COLO668 (cell line): ENCODE measurements at regions not wholly inside any gene's neighbourhood (a gene's known extent, or its start where the extent isn't known, plus 50 kb on each side); places are given as distances from the start of the nearest gene placed in this dataset.

ENCODE experiments used
- DNase-seq: peaks from one replicate; lab custom pipeline; 2025; ENCODE audit not compliant: unreplicated experiment; lab: John Stamatoyannopoulos, UW

DNA sequence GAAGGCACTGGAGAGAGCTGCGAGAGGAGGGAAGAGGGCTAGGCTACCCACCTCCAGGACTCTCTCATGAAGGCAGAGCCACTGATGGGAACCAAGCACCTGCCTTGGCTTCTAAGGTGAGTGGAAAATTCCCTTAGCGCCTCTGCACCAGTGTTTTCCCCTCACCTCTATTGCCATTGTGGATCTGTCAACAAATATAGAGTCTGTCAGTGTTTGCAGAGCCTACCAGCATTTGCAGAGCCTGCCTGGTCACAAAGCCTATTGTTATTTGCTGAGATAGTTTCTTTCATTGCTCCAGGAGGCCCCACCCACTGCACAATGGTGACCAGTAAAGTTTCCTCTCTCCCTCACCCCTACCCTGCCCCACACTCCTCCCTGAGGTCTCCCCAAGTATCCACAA is 141.9 kb downstream of the MRPL14 start:
- DNase-seq, result peak; percentile 54

DNA sequence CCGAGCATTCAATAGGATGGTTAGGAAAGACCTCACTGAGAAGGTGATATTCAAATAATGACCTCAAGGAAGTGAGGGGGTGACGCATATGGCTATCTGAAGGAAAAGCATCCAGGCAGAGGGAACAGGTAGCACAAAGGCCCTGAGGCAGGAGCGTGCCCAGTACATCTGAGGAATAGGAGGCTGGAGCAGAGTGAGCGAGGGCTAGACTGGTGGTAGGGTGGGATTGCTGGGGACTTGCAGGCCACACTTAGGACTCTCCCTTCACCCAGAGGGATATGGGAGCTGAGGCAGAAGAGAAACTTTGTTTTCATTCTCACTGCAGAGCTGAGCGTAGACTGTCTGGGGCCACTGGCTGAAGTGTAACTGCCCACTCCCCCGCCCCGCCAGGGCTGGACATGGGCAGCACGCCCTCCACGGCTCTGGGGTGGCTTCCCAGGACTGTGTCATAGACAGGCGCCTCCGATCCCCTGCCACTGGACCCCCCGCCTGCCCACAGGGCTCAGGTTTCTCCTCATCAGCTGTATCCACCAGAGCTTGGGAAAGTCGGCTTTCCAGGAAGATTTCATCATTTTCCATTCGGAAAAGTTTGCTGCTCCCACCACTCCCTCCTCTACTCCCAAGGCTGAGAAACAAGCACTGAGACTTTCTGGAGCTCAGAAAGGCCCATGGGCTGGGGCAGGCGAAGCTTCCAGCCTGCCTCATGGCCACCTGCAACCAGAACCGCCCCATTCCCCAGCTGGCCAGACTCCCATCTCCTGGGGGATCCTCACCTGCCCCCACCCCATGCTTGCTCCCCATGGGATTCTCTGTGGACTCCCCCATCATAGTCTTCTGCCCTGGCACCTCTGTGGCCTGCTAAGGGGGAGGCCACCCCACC is 142.6 kb downstream of the MRPL14 start:
- no peak for DNase-seq

DNA sequence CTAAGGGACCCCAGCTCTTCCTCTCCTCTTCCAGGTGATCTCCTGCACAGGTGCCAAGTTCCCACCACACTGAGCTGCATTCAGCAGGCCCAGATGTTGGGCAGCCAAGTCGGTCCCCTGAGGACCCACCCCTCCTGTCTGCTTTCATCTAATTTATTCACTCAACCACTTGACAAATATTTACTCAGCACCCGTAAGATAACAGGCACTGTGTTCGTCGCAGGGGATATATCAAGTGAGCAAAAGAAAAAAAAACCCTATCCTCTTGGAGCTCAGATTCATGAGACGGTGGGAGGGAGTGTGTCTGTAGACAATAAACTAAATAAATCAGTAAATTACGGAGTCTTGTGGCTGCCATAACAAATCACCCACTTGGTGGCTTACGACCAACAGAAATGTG is 143.6 kb downstream of the MRPL14 start:
- peak; percentile 42 for DNase-seq

DNA sequence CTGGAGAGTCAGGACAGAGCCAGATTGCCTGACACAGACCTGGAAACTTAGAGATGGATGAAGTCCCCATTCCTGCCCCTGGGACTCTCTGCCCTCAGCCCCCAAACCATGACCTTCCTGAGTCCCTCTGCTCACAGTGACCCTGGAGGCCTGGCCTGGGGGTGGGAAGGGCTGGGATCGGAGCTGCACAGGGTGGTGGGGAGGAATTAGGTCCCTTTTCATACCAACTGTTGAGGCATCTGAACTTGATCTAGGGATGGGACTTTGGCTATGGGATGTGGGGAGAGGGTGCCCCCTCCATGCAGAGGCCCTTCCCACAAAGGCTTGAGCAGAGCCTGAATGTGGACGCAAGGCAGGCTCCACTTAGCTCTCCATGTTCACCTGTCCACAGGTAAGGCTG is 144.1 kb downstream of the MRPL14 start:
- DNase-seq, result no peak

DNA sequence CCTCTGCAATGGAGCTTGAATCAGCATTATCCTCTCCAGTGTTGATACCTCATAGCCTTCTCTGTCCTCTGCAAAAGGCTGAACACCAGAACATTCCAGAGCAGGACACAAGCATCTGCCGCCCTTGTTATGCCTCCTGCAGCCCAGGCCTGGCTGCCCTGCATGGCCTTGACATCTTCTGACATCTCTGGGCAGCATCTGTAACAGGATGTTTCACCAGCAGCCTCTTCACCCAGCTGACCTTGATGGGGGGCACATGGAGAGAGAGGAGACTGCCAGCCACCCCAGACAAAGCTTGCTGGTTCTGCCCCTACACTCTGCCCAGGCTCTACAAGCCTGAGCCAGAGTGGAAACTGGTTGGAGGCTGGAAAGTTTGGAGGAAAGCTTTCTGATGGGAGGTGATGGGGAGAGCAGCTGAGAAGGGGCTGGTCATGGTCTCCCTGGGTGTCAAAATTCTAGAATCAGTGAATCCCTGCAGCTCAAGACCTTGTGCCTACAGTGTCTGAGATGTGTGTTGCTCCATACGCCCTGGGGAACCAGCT is 145.1 kb downstream of the MRPL14 start:
- DNase-seq, result no peak

DNA sequence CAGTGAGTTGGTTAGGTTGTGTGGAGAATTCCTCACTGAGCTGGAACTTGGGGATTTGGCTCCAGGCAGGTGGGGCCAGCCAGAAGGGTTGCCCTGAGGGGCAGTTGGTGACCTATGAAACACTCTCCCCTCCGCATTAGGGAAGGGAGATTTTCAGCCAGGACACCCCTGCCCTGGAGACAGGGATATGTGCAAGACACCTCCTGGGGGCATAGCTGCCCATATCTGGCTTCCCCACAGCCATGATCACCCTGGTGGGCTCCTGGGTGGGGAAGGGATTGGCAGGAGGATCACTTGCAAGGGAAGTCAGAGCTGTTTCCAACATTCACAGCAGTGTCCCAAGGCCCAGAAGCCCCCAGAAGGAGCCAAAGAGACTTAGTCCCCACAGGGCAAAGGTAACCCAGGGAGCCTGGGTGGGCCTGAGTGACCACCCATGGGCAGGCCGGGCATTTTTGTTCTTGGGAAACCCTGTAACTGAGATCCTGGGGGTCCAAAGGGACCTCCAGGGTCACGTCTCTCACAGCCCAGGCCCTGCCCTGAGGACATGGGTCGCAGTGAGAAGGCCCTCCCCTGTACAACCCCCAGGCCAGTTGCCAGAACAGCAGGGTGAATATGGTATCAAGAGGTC is 145.8 kb downstream of the MRPL14 start:
- no peak for DNase-seq

DNA sequence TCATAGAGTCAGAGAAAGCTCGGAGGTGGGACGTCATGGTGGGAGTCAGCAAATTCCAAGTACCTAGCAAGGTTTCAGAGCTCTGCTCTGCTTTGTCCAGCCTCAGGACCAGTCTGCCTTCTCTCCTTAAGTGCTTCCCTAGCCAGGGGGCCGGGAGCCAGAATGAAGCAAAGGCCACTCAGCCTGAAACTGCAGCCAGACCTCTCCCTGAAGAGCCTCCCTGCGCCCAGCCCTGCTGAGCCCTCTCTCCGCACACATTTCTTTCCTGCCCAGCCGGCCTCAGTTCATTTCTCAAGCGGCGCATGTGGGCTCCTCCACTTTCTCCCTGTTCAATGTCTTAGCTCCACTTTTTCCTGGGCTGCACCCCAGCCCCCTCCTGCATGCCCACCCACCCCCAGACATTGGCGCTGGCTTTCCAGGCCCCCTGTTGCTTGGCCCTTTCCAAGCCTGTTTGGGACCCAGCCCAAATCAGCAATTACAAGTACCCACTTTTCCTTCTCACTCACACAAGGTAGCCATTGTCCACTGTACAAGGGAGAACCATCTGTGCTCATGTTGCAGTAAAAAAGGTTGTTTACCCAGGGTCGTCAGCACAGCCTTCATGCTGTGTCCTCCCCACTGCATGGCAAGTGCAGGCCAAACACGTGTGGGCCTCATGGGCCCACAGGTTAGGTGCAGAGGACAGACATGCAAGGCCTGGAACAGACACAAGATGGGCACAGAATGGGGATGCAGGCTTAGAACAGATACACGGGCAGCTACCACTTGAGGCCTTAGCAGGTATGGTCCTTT is 147.1 kb downstream of the MRPL14 start:
- no peak for DNase-seq

DNA sequence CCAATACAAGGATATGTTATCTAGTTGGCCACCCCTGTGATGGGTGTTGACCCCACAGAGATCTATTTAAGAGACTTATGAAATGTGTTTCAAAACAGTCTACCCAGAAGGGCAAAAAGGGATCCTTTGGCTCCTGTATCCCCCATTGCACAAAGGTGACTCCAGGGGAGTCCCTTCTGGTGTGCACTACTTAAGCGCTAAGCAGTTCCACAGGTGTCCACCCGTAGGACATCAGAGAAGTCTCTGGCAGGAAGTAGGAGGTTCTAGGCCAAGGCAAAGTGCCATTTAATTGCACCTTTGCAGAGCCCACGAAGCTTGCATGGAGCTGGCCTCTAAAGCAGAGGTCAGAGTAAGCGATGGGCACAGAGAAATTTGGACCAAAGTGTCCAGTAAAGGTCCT is 147.7 kb downstream of the MRPL14 start:
- DNase-seq, result no peak

DNA sequence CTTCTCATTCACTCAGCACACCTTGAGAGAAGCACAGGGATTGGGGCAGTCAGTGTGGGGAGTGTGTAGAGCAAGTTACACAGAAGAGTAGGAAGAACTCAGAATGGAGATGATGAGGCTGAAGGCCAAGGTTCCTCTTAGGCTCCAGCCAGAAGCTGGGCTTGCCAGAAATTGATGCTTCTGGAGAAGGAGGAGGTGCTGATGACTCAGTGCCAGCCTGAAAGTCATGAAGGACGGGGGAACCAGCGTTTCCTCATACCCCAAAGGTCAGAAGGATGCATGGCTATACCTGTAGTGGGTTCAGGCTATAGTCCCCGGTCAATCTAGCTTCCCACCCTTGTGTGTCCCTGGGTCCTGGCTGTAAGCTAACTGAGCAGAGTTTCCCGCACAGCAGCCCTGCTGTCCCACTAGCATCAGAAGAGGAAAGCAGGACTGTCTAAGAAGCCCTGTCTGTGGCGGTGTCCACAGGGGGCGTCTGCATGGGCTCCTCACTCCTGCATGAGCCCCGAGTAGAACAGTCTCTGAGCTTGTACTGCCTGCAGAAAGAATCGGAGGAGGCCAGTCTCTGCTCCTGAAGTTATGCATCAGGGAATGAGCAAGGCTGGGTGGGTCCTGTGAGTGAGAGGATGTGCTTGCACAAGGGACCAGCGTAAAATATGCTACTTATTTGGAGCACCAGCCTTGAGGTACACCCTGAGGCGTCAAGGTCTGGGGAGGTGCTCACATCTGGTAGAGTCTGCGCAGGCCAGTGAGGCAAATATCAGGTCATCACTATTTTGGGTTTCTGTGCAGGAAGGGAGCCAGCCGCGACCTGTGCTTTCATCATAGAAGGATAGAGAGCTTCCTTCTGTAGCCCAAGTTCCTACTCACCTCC is 148.5 kb downstream of the MRPL14 start:
- no peak for DNase-seq

DNA sequence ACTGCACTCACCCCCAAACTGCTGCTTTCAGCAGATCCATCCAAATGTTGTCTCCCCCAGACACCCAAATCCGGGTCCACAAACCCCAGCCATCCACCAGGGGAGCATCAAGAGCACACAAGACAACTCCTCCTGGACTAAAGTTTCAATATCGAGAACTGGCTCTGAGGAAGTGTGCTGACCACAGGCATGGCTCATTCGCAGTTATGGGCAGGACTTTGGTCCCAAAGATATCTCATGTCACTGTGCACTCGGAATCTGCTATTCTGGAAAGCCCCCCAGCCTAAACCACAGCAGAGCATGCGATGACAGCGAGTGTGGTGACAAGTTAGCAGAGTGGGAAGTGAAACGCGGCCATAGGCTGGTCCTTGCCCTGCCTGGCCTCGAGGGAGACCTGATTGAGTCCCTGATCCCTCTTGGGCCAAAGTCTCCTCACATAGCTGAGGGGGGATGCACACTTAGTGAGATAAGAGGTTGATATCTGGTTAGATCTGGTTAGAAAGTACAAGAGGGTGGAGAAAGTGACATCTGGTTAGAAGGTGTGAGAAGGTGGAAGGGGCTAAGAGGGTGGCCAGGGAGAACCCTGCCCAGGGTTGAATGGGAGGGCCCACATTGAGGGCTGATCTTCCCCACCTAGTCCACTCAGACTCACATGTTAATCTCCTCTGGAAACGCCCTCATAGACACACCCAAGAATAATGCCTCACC is 149.7 kb downstream of the MRPL14 start:
- no peak for DNase-seq

DNA sequence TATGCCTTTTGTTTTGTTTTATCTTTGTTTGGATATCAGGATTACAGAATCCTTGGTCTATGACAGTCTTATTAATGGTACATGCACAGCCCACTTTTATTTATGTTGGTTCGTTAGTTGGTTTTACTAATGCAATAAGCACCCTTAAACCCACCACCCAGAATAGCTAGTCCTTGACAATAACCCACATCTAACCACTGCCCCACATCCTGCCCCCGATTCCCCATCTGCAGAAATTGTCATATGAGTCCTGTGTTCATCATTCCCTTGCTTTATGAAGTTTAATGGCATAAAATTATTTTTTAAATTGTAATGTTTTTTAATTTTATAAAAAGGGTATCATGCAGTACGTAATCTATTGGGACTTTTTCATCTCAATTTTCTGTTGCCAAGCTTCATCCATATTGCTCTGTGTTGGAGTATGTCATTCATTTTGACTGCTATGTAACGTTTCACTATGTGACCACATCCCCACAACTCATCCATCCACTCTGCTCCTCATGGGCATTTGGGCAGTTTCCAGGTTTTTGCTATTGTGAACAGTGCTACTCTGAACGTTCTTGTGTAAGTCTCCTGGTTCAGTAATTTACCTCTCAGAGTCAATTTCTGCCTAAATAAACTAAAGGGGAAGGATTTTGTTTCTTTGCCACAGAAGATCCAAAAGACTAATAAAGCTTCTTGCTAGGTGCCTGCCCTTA is 150.4 kb downstream of the MRPL14 start:
- DNase-seq, result no peak

DNA sequence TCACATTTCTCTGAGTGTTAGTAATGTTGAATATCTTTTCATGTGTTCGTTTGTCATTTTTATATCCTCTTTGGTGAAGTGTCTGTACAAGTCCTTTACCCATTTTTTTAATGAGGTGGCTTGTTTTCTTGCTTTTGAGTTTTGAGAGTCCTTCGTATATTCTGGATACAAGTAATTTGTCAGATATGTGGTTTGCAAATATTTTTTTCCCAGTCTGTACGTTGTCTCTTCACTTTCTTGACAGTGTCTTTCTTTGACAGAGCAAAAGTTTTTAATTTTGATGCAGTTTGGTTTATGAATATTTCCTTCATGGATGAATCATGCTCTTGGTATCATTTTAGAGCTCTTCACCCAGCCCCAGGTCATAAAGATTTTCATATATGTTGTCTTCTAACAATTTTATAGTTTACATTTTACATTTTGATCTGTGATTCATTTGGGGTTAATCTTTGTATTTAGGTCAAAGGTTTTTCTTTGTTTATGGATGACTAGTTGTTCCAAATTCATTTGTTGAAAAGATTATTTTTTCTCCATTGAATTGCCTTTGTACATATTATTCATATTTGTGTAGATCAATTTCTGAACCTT is 152.5 kb downstream of the MRPL14 start:
- no peak for DNase-seq

DNA sequence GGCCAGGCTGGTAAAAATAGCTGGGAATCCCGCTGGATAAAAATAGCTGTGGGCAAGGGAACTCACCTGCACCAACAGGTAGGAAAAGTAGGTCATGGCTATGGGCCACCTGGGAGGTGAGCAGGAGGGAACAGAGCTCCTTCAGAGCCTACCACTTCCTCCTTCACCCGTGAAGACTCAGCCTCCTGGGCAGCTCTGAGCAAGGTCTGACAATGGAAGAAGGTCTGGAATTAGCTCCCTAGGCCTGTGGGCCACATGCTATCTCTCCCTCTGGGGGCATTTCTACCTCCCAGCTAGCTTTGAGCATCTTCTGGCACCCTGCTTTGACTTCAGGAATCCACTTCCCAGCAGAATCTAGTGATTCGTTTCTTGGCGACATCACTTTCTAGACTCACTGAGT is 153.9 kb downstream of the MRPL14 start:
- DNase-seq, result no peak

DNA sequence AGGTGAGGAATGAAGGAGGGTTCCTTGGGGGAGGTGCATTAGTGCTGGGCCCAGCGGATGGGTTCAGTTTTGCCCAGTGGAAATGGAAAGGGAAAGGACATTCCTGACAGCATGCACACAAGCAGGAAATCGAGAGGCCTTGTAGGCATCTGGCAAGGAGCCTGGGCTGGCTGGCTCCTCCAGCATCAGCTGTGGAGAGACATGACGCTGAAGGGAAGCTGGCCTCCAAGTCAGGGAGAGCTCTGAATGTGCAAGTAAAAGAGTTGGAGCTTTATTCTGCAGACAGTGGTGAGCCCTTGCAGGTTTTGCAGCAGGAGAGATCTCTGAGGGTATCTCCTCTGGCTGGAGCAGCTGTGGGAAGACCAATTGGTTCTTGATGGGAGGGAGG is 154.3 kb downstream of the MRPL14 start:
- DNase-seq, result no peak

DNA sequence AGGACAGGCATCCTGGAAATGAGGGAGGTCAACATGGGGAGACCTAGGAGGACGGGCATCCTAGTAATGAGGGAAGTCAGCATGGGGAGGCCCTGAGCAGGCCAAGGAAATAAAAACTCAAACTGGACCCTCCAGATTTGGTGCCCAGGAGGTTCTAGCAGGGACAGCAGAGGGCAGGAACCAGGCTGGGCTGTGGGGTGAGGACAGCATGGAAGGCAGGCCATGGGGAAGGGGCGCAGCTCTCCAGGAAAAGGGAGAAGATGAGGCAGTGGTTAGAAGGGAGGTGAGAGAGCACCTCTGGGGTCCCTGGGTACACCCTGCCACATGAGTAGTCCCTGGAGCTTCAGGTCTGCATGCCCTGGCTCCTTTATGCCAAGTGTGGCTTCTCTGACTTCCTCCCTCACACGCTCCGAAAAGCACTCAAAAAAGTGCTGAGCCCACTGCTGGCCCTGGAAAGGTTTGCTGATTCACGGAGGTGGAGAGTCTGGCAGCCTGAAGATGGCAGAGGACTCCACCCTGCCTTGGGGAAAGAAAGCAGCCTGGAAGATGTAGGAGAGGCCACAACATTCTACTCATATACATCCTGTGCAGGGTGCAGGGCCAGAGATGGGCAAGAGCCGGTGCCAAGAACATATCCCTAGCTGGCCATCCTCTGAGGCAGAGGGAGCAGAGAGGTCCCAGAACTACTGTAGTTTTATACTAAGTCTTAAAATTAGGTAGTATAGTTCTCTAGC is 154.9 kb downstream of the MRPL14 start:
- no peak for DNase-seq

DNA sequence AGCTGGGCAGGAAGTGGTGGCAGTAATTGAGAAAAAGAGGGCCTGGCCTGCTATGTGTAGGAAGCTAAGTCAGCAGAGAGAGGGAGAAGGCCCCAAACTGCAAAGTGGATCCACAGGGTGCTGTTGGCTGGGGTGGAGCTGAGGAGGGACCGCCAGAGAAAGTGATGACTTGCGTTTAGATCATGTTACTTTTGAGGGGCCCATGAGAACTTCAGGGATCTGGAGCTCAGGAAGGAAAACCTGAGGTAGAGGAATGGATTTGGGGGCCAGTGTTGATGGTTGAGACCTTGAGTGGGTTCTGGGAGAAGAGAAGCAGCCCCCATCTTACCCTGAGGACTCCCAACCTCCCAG is 155.5 kb downstream of the MRPL14 start:
- DNase-seq, result no peak

DNA sequence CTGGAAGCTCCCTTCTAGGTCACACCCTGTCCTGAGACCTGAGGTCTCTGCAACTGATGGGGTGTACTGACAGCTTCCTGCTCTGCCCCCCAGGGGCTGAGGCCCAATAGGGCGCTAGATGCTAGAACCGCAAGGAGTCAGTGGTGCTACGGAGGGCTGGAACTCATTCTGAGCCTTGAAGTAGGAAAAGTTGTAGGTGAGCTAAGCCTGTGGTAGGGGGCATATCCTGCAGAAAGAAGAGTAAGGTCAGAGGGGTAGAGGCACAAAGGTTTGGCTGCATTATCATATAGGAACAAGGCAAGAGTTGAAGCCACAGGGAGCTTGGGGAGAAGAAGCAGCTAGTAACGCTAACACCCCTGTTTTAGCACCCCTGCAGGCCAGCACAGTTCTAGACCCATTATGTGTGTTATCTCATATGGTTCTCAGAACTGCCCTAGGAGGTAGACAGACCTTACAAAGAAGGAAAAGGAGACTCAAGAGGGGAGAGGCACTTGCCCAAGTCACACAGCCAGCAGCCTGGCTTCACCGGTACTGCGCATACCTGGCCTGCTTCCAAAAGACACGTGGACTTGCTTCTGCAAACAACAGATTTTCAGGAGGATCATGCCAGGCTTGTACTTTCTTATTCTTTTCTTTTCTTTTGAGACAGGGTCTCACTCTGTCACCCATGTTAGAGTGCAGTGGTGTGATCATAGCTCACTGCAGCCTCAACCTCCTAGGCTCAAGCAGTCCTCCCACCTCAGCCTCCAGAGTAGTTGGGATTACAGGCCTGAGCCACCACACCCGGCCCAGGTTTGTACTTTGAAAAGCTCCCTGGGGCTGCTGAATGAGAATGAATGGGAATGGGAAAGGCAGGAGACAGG is 156.1 kb downstream of the MRPL14 start:
- no peak for DNase-seq
